Neural progenitor cell (in vitro differentiated cells): ENCODE measurements at regions not wholly inside any gene's neighbourhood (a gene's known extent, or its start where the extent isn't known, plus 50 kb on each side); places are given as distances from the start of the nearest gene placed in this dataset.
"Not testable (repeated sequence)": the region's sequence is repeated elsewhere in the genome, so short reads cannot be mapped to it uniquely, and the experiment has no call there.

Experiments used
- EZH2 ChIP-seq: fragments of 200-600 bp; sonication (generic); IDR thresholded peaks from 2 replicates; pipeline ENCODE4 v1.6.1; 2017; ENCODE audit warnings: antibody characterized with exemption, mild to moderate bottlenecking, moderate library complexity
- EZH2phosphoT487 ChIP-seq: fragments of 200-600 bp; sonication (generic); IDR thresholded peaks from 2 replicates; pipeline ENCODE4 v1.6.1; 2017; ENCODE audit warnings: antibody characterized with exemption
- TF ChIP-seq, protein P1 (sequence below): fragments of 200-600 bp; sonication (generic); IDR thresholded peaks from 2 replicates; pipeline ENCODE4 v1.5.1; 2017; ENCODE audit warnings: antibody characterized with exemption, mild to moderate bottlenecking

DNA sequence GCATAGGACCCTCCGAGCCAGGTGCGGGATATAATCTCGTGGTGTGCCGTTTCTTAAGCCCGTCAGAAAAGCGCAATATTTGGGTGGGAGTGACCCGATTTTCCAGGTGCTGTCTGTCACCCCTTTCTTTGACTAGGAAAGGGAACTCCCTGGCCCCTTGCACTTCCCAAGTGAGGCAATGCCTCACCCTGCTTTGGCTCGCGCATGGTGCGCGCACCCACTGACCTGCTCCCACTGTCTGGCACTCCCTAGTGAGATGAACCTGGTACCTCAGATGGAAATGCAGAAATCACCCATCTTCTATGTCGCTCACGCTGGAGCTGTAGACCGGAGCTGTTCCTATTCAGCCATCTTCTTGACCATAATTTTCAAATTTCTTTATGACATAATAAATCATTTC, 122.1 kb downstream of the XPNPEP1 start:
- TF ChIP-seq EZH2, EZH2phosphoT487: not testable (repeated sequence)
- TF ChIP-seq, protein P1, sequence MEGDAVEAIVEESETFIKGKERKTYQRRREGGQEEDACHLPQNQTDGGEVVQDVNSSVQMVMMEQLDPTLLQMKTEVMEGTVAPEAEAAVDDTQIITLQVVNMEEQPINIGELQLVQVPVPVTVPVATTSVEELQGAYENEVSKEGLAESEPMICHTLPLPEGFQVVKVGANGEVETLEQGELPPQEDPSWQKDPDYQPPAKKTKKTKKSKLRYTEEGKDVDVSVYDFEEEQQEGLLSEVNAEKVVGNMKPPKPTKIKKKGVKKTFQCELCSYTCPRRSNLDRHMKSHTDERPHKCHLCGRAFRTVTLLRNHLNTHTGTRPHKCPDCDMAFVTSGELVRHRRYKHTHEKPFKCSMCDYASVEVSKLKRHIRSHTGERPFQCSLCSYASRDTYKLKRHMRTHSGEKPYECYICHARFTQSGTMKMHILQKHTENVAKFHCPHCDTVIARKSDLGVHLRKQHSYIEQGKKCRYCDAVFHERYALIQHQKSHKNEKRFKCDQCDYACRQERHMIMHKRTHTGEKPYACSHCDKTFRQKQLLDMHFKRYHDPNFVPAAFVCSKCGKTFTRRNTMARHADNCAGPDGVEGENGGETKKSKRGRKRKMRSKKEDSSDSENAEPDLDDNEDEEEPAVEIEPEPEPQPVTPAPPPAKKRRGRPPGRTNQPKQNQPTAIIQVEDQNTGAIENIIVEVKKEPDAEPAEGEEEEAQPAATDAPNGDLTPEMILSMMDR: not testable (repeated sequence)
